SK-N-SH (cell line): ENCODE measurements at regions not wholly inside any gene's neighbourhood (a gene's known extent, or its start where the extent isn't known, plus 50 kb on each side); places are given as distances from the start of the nearest gene placed in this dataset.

Experiments used
- CHD2 ChIP-seq: fragments of 150-350 bp; IDR thresholded peaks from 2 replicates; pipeline ENCODE4 v1.6.1; 2018; ENCODE audit warnings: low read length; ENCODE audit not compliant: partially characterized antibody
- CTCF ChIP-seq: fragments of 200-600 bp; sonication (generic); IDR thresholded peaks from 2 replicates; pipeline ENCODE4 v1.6.1; 2017; ENCODE audit warnings: antibody characterized with exemption, mild to moderate bottlenecking, moderate library complexity
- EP300 ChIP-seq, 2 experiments: IDR thresholded peaks; 2 replicates each; pipeline versions ENCODE4 v1.4.0 to v1.6.1; 2012; ENCODE audit warnings: borderline replicate concordance in 1 of 2, low read depth in 1 of 2, low read length in 1 of 2
- GATA2 ChIP-seq: sonication (generic); formaldehyde crosslinking; IDR thresholded peaks from 2 replicates; pipeline ENCODE4 v1.5.0; 2020; ENCODE audit warnings: mild to moderate bottlenecking, missing genetic modification reagents
- MAX ChIP-seq: IDR thresholded peaks from 2 replicates; pipeline ENCODE4 v1.4.0; 2012; ENCODE audit warnings: low read depth
- PBX3 ChIP-seq: IDR thresholded peaks from 2 replicates; pipeline ENCODE4; 2012
- POLR2AphosphoS5 ChIP-seq: IDR thresholded peaks from 2 replicates; pipeline ENCODE4 v1.6.1; 2012; ENCODE audit warnings: low read depth, low read length
- RAD21 ChIP-seq: IDR thresholded peaks from 2 replicates; pipeline ENCODE4 v1.6.1; 2012; ENCODE audit warnings: mild to moderate bottlenecking, low read length
- REST ChIP-seq: IDR thresholded peaks from 2 replicates; pipeline ENCODE4 v1.6.1; 2012; ENCODE audit warnings: mild to moderate bottlenecking, low read depth, low read length, moderate library complexity
- SIN3A ChIP-seq: IDR thresholded peaks from 2 replicates; pipeline ENCODE4 v1.6.1; 2012; ENCODE audit warnings: low read depth, mild to moderate bottlenecking, low read length, moderate library complexity, borderline replicate concordance
- ZBTB33 ChIP-seq: IDR thresholded peaks from 2 replicates; pipeline ENCODE4 v1.4.0; 2012; ENCODE audit warnings: low read depth, borderline replicate concordance

- TF ChIP-seq CTCF (no peak), CHD2 (no peak), PBX3 (no peak), ZBTB33 (no peak), REST (no peak), POLR2AphosphoS5 (no peak), SIN3A (no peak), EP300 (IDR thresholded peaks at IDR 0.05; ENCODE audit: borderline replicate concordance in 1 of 2, low read depth in 1 of 2, low read length in 1 of 2) (no peak), GATA2 (CRISPR knock-in tag) (no peak), MAX (no peak), RAD21 (no peak)
Measured at GRCh38 chr2:203605302-203605701, 70.2 kb upstream of the RAPH1 start.
